ENCODE measurements at regions not wholly inside any gene's neighbourhood (a gene's known extent, or its start where the extent isn't known, plus 50 kb on each side); places are given as distances from the start of the nearest gene placed in this dataset.
A peak's percentile ranks its signal among the peaks of the same experiment; 100 is the strongest.

- Histone ChIP-seq H3K4me3 (ENCODE audit: low read length in 3 of 3) (no peak overlapping the region), H3K27me3 (ENCODE audit: control insufficient read depth, insufficient read depth, low read length) (no peaks in the 10 kb centered on the region), H3K27ac (ENCODE audit: low read depth in 2 of 2, low read length in 2 of 2) (no peak overlapping the region), H3K9me3 (ENCODE audit: control insufficient read depth in 2 of 3, insufficient read depth in 1 of 3, low read length in 3 of 3) (no peaks in the 10 kb centered on the region), H3K36me3 (ENCODE audit: control insufficient read depth in 2 of 3, insufficient read depth in 3 of 3, low read length in 3 of 3) (no peaks in the 10 kb centered on the region), H3K4me1 (ENCODE audit: control insufficient read depth in 2 of 3, insufficient read depth in 2 of 3, low read depth in 1 of 3, low read length in 3 of 3) (no peaks in the 10 kb centered on the region), H3K9ac (ENCODE audit: low read length in 3 of 3) (no peak overlapping the region)
- FAIRE-seq (no peak), DNase-seq (no peak)
- intact Hi-C loops (cut with DNase I): no loop called here
- TF ChIP-seq CTCF (IDR thresholded peaks at IDR 0.05; ENCODE audit: borderline replicate concordance, extremely low read depth, insufficient read depth): no peak
Observed at GRCh38 chr4:111464251-111465045, 680.8 kb upstream of the FAM241A start.

GRCh38 chr4:111466811-111467604 lies 678.2 kb upstream of the FAM241A start:
- H3K4me1 ChIP-seq (ENCODE audit: control insufficient read depth in 2 of 3, insufficient read depth in 2 of 3, low read depth in 1 of 3, low read length in 3 of 3): no peaks in the 10 kb centered on the region
- H3K36me3 ChIP-seq (ENCODE audit: control insufficient read depth in 2 of 3, insufficient read depth in 3 of 3, low read length in 3 of 3): no peaks in the 10 kb centered on the region
- intact Hi-C loops (cut with DNase I): no loop called here
- H3K9ac ChIP-seq (ENCODE audit: low read length in 3 of 3): no peak overlapping the region
- H3K4me3 ChIP-seq (ENCODE audit: low read length in 3 of 3): no peak overlapping the region
- DNase-seq: no peak
- H3K27ac ChIP-seq (ENCODE audit: low read depth in 2 of 2, low read length in 2 of 2): no peak overlapping the region
- no peaks in the 10 kb centered on the region for H3K9me3 ChIP-seq (ENCODE audit: control insufficient read depth in 2 of 3, insufficient read depth in 1 of 3, low read length in 3 of 3)
- no peak for FAIRE-seq
- H3K27me3 ChIP-seq (ENCODE audit: control insufficient read depth, insufficient read depth, low read length): no peaks in the 10 kb centered on the region
- TF ChIP-seq CTCF (IDR thresholded peaks at IDR 0.05; ENCODE audit: borderline replicate concordance, extremely low read depth, insufficient read depth): no peak

- H3K27me3 ChIP-seq (ENCODE audit: control insufficient read depth, insufficient read depth, low read length): no peaks in the 10 kb centered on the region
- H3K4me1 ChIP-seq (ENCODE audit: control insufficient read depth in 2 of 3, insufficient read depth in 2 of 3, low read depth in 1 of 3, low read length in 3 of 3): no peaks in the 10 kb centered on the region
- FAIRE-seq (no peak), DNase-seq (peak in 4 of 5 donors; percentile 32 to 64 (median 62))
- no peaks in the 10 kb centered on the region for H3K9me3 ChIP-seq (ENCODE audit: control insufficient read depth in 2 of 3, insufficient read depth in 1 of 3, low read length in 3 of 3)
- no peaks in the 10 kb centered on the region for H3K36me3 ChIP-seq (ENCODE audit: control insufficient read depth in 2 of 3, insufficient read depth in 3 of 3, low read length in 3 of 3)
- no peak overlapping the region for H3K4me3 ChIP-seq (ENCODE audit: low read length in 3 of 3)
- peak; percentile 16 for TF ChIP-seq CTCF (IDR thresholded peaks at IDR 0.05; ENCODE audit: borderline replicate concordance, extremely low read depth, insufficient read depth)
- intact Hi-C loops (cut with DNase I): no loop called here
- no peak overlapping the region for H3K27ac ChIP-seq (ENCODE audit: low read depth in 2 of 2, low read length in 2 of 2)
- H3K9ac ChIP-seq (ENCODE audit: low read length in 3 of 3): no peak overlapping the region
Observed at GRCh38 chr4:111475001-111475400, 670.3 kb upstream of the FAM241A start.
